Mesothelial cell of epicardium (in vitro differentiated cells): ENCODE measurements at regions not wholly inside any gene's neighbourhood (a gene's known extent, or its start where the extent isn't known, plus 50 kb on each side); places are given as distances from the start of the nearest gene placed in this dataset.

Source experiments
- DNase-seq, 2 experiments: peaks; one replicate each; pipeline ENCODE4 v3.0.0; 2021; ENCODE audit warnings: low spot score in 2 of 2; ENCODE audit not compliant: unreplicated experiment in 2 of 2
- H3K27ac Mint-ChIP-seq: 2 replicates; pipeline ENCODE4 v1.8.0; 2021; ENCODE audit warnings: mixed read lengths
- H3K27me3 Mint-ChIP-seq: 2 replicates; pipeline ENCODE4 v1.8.0; 2021; ENCODE audit warnings: low read depth, mixed read lengths
- H3K36me3 Mint-ChIP-seq: 2 replicates; pipeline ENCODE4 v1.8.0; 2021; ENCODE audit warnings: mixed read lengths
- H3K4me1 Mint-ChIP-seq: 2 replicates; pipeline ENCODE4 v1.8.0; 2021; ENCODE audit warnings: mixed read lengths
- H3K4me3 Mint-ChIP-seq: 2 replicates; pipeline ENCODE4 v1.8.0; 2021; ENCODE audit warnings: mild to moderate bottlenecking, moderate library complexity, mixed read lengths
- H3K9me3 Mint-ChIP-seq: 2 replicates; pipeline ENCODE4 v1.8.0; 2021; ENCODE audit warnings: mixed read lengths
- TF ChIP-seq, protein P1 (sequence below): fragments of 200-600 bp; sonication (generic); IDR thresholded peaks from one replicate; pipeline ENCODE4 v1.5.0; 2021; ENCODE audit warnings: antibody characterized with exemption; ENCODE audit not compliant: unreplicated experiment

DNA sequence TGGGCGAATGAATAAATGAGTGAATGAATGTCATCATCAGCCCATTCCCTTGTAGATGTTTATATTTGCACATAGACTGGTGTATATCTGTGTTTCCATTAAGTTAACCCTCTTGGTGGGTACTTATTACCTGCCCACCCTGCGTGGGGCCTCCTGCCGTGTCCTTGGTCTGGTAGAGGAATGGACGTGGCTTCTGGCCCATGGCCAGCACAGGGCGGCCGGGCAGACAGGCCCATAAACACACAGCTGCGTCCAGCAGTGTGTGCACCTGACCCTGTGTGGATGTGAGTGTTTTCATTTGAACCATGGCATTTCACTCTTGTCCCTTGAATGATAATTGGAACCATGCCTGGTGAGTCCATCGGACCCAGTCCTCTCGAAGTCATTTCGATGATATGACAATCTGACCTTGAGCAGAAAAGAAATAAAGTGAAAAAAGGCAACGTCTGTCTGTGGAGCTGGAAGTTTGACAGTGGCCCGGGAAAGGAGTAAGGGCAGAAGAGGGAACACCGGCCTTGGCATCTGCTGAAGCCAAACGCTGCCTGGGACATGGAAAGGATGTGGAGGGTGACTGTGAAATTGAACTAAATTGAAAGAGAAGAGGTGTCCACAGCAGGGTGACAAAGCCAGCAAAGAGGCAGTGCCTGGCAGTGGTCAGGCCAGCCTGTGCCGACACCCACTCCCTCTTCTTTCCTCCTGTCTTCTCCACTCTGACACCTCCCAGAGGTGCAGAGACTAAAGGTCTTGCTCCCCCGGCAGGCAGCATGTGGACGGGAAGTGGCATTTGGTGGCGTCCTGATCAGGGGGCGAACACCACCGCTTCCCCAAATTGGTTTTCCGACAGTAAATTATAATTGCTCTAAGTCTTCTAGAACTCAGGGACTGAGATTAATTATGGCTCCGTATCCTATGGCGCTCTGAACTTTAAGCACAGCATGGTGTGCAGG lies 199.0 kb upstream of the ZMIZ1 start:
- H3K27me3 Mint-ChIP-seq: no peaks in the 10 kb centered on the region
- no peaks in the 10 kb centered on the region for H3K9me3 Mint-ChIP-seq
- H3K4me3 Mint-ChIP-seq: no peak overlapping the region
- H3K27ac Mint-ChIP-seq: no peak overlapping the region
- H3K36me3 Mint-ChIP-seq: no peaks in the 10 kb centered on the region
- no peaks in the 10 kb centered on the region for H3K4me1 Mint-ChIP-seq
- TF ChIP-seq, protein P1, sequence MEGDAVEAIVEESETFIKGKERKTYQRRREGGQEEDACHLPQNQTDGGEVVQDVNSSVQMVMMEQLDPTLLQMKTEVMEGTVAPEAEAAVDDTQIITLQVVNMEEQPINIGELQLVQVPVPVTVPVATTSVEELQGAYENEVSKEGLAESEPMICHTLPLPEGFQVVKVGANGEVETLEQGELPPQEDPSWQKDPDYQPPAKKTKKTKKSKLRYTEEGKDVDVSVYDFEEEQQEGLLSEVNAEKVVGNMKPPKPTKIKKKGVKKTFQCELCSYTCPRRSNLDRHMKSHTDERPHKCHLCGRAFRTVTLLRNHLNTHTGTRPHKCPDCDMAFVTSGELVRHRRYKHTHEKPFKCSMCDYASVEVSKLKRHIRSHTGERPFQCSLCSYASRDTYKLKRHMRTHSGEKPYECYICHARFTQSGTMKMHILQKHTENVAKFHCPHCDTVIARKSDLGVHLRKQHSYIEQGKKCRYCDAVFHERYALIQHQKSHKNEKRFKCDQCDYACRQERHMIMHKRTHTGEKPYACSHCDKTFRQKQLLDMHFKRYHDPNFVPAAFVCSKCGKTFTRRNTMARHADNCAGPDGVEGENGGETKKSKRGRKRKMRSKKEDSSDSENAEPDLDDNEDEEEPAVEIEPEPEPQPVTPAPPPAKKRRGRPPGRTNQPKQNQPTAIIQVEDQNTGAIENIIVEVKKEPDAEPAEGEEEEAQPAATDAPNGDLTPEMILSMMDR: no peak
- DNase-seq: no peak

DNA sequence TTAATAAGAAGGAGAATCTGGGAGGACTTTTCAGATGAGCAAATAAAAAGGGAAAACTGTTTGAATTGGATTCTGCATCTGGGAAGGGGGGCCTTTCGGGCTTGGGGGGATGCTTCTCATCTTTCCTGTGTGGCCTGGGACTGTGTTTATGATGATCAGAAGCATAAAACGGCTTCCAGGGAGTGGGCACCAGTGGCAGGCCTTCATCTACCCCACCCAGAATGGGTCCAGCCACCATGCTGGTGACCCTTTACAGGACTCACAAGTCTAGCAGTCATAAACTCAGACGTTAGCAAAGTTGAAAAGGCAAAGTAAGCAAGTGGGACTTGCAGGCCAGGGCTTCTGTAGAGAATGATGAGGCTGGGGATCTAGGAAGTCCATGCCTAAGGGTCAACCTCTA lies 198.3 kb upstream of the ZMIZ1 start:
- DNase-seq: no peak
- no peaks in the 10 kb centered on the region for H3K36me3 Mint-ChIP-seq
- no peaks in the 10 kb centered on the region for H3K27me3 Mint-ChIP-seq
- no peaks in the 10 kb centered on the region for H3K4me1 Mint-ChIP-seq
- no peak overlapping the region for H3K27ac Mint-ChIP-seq
- no peak overlapping the region for H3K4me3 Mint-ChIP-seq
- TF ChIP-seq, protein P1: no peak
- no peaks in the 10 kb centered on the region for H3K9me3 Mint-ChIP-seq

DNA sequence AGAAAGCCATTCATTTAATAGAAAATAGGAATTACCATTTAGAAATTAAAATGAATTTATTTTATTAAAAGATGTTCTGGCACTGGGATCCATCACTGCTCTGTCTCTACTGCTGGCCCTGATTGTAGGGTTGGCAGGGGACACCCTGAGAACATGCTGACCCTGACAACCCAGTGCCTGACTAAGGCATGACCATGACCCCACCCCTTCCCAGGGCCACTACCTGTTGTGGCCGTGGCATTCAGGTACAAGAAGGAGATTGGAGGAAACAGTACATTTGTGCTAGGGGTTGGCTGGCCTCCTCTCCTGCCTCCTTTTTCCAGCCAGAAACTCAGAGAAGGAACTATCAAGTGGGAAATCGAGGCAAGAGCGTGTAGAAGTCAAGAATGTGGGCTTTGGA lies 197.0 kb upstream of the ZMIZ1 start:
- TF ChIP-seq, protein P1: no peak
- Mint-ChIP-seq H3K27ac (no peak overlapping the region), H3K9me3 (no peaks in the 10 kb centered on the region), H3K27me3 (no peaks in the 10 kb centered on the region), H3K4me3 (no peak overlapping the region), H3K36me3 (no peaks in the 10 kb centered on the region), H3K4me1 (peaks cover 5% of the 10 kb centered on the region)
- no peak for DNase-seq

DNA sequence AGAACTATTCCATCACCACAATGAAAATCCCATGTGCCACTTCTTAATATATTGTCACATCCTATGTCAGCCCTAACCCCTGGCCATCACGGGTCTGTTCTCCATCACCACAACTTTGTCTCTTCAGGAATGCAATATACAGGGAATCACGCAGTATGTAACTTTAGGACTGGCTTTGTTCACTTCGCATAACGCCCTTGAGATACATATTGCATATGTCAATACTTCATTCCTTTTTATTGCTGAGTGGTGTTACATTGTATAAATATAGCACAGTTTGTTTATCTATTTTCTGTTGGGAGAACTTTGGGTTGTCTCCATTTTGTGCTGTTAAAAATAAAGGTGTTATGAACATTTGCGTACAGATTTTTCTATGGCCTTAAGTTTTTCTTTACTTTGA lies 195.4 kb upstream of the ZMIZ1 start:
- Mint-ChIP-seq H3K36me3 (no peaks in the 10 kb centered on the region), H3K9me3 (no peaks in the 10 kb centered on the region), H3K4me3 (no peak overlapping the region), H3K27ac (no peak overlapping the region), H3K4me1 (peaks cover 5% of the 10 kb centered on the region), H3K27me3 (no peaks in the 10 kb centered on the region)
- TF ChIP-seq, protein P1: no peak
- DNase-seq: no peak

DNA sequence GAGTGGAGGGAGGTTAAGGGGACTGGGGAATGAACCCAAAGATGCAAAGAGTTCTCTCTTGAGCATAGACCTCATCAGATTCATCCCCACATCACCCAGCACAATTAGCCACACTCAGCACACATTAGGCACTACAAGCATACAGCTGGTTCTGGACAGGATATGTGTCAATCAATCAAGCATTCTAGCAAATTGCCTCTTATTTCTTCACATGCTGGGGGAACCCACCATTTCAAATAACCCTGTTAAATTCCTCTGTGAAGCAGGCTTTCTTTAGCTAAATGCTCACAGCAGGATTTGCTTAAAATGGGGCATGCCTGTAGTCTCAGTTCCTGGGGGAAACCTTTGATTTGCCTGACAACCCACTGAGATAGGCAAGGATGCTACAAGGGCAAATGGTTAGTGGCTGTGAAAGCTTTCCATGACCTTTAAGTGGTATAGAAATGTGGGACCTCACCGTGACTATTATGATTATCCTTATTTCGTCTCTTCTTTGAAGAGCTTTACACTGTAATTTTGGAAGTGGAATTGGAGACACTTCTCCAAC lies 193.4 kb upstream of the ZMIZ1 start:
- Mint-ChIP-seq H3K27me3 (no peaks in the 10 kb centered on the region), H3K4me1 (peaks cover 5% of the 10 kb centered on the region), H3K36me3 (no peaks in the 10 kb centered on the region), H3K4me3 (no peak overlapping the region), H3K9me3 (peaks cover 9% of the 10 kb centered on the region), H3K27ac (no peak overlapping the region)
- DNase-seq: no peak
- TF ChIP-seq, protein P1: no peak
